ENCODE measurements at regions not wholly inside any gene's neighbourhood (a gene's known extent, or its start where the extent isn't known, plus 50 kb on each side); places are given as distances from the start of the nearest gene placed in this dataset.

DNA sequence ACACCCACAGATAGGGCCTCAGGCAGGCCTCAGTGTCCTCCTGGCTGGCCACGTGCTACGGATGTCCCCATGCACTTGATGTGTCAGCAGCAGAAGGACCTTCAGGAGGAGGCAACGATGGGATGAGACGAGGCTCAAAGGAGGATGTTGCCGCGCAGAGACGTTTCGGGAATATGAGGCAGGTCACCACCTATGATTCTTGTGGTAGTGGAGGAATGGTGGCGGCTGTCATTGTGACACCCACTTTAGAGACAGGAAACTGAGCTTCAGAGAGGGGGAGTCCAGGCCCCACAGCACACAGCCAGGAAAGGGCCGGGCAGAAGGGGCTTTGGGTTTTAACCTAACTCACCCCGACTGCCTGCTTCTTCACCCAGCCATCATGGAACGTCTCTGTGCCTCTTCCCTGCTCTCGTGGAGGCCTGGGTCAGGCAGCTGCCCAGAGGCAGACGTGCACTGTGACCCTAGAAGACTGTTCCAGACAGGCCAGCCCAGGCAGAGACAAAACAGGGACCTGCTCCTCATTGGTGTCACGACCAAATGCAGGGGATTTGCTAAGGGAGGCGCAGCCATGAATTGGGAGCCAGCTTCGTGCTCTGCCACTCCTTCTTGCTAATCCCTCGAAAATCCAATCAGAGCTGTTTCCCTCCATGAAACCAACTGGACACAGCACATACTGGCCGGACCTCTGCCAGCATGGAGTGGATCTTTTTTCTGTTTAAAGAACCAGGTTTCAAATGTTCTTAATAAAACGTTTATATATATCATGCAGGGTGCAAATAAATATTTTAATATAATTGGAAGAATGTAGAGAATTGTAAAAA, 169.2 kb downstream of the ASB1 start:
- TF ChIP-seq, protein P1, sequence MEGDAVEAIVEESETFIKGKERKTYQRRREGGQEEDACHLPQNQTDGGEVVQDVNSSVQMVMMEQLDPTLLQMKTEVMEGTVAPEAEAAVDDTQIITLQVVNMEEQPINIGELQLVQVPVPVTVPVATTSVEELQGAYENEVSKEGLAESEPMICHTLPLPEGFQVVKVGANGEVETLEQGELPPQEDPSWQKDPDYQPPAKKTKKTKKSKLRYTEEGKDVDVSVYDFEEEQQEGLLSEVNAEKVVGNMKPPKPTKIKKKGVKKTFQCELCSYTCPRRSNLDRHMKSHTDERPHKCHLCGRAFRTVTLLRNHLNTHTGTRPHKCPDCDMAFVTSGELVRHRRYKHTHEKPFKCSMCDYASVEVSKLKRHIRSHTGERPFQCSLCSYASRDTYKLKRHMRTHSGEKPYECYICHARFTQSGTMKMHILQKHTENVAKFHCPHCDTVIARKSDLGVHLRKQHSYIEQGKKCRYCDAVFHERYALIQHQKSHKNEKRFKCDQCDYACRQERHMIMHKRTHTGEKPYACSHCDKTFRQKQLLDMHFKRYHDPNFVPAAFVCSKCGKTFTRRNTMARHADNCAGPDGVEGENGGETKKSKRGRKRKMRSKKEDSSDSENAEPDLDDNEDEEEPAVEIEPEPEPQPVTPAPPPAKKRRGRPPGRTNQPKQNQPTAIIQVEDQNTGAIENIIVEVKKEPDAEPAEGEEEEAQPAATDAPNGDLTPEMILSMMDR (conservative IDR thresholded peaks at IDR 0.05; ENCODE audit: low read length): no peak
- TF ChIP-seq EZH2phosphoT487 (IDR thresholded peaks at IDR 0.05; ENCODE audit: borderline replicate concordance, low read depth, low read length): no peak

Data from OCI-LY7 (cell line).